ENCODE measurements at regions not wholly inside any gene's neighbourhood (a gene's known extent, or its start where the extent isn't known, plus 50 kb on each side); places are given as distances from the start of the nearest gene placed in this dataset.

DNA sequence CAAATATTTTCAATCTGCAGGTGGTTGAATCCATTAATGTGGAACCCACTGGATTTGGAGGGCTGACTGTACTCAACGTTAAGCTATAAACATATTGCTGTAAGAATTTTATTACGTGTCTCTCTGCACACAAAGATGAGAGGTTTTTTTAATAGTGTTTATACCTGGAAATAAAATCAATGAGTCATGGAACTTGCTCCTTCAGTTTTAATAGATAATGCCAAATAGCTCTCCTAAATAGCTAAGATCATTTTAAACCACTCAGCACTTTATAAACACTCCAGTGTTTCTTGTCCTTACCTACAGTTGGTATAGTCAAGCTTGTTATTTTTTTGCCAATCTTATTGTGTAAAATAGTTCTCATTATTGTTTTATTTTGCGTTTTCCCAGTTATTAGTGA is 455.6 kb upstream of the FZD8 start:
- H3K9ac ChIP-seq (ENCODE audit: low read depth, low read length): no peak overlapping the region
- H3K27me3 ChIP-seq (ENCODE audit: control insufficient read depth, insufficient read depth, low read length): no peaks in the 10 kb centered on the region
- ATAC-seq (ENCODE audit: low read depth): no peak
- no peak overlapping the region for H3K4me3 ChIP-seq (ENCODE audit: insufficient read depth, low read depth, low read length)
- dilution Hi-C loops (cut with HindIII; ENCODE audit: low sequenced_read_pairs, unreplicated experiment) (no loop called here), in situ Hi-C loops (cut with MboI; ENCODE audit: low sequenced_read_pairs) (no loop called here), intact Hi-C loops (cut with micrococcal nuclease) (no loop called here)
- H3K9me1 ChIP-seq (ENCODE audit: insufficient read depth, low read length): no peaks in the 10 kb centered on the region
- no peak overlapping the region for H4K5ac ChIP-seq (ENCODE audit: low read depth, low read length)
- no peaks in the 10 kb centered on the region for H3K9me3 ChIP-seq (ENCODE audit: control insufficient read depth, insufficient read depth, low read length)
- H2BK15ac ChIP-seq (ENCODE audit: low read depth, low read length): no peak overlapping the region
- H4K20me1 ChIP-seq (ENCODE audit: insufficient read depth, low read length): no peaks in the 10 kb centered on the region
- no peak overlapping the region for H3K27ac ChIP-seq (ENCODE audit: insufficient read depth, low read length)
- H3K23ac ChIP-seq (ENCODE audit: low read depth, low read length): no peak overlapping the region
- no peak overlapping the region for H2AFZ ChIP-seq (replicated peaks; ENCODE audit: low read length, poor library complexity)
- H2BK120ac ChIP-seq (ENCODE audit: low read depth, low read length): no peak overlapping the region
- no peak overlapping the region for H4K91ac ChIP-seq (ENCODE audit: insufficient read depth, low read depth, low read length)
- H3K56ac ChIP-seq (ENCODE audit: extremely low read depth, insufficient read depth, low read length): no peak overlapping the region
- no peak overlapping the region for H3K18ac ChIP-seq (ENCODE audit: low read depth, low read length)
- no peak overlapping the region for H3K4ac ChIP-seq (ENCODE audit: low read depth, low read length)
- TF ChIP-seq MXI1 (IDR thresholded peaks at IDR 0.05; ENCODE audit: borderline replicate concordance, low read depth, low read length) (no peak), BHLHE40 (IDR thresholded peaks at IDR 0.05; ENCODE audit: low read depth, low read length) (no peak), MAFK (IDR thresholded peaks at IDR 0.05; ENCODE audit: low read depth, low read length) (peak; percentile 61)
- POLR2A ChIA-PET (ENCODE audit: unreplicated experiment): no interaction called here
- no peak overlapping the region for H2BK20ac ChIP-seq (ENCODE audit: low read depth, low read length)
- H3K4me2 ChIP-seq (ENCODE audit: low read depth, low read length): no peak overlapping the region
- CTCF ChIA-PET: interaction anchor here (0.6 kb wide), 1 partner anchor 392 kb away, joined by 5 read pairs; no protein-coding TSS in a partner anchor
- no peak overlapping the region for H2BK5ac ChIP-seq (ENCODE audit: low read depth, low read length, poor library complexity, severe bottlenecking)
- no peak overlapping the region for H2AK5ac ChIP-seq (ENCODE audit: low read depth, low read length)
- no peaks in the 10 kb centered on the region for H3K4me1 ChIP-seq (ENCODE audit: control insufficient read depth, insufficient read depth, low read length)
- no peak overlapping the region for H4K8ac ChIP-seq (ENCODE audit: low read depth in 2 of 2, low read length in 2 of 2)
- no CpG with 5 or more reads among the region's 3 CpGs for WGBS, 2 experiments (ENCODE audit: extremely low coverage in 2 of 2, insufficient read length in 1 of 2)
- H3K14ac ChIP-seq (replicated peaks; ENCODE audit: low read depth, low read length): no peak overlapping the region
- DNase-seq: no peak
- no peaks in the 10 kb centered on the region for H3K79me1 ChIP-seq (ENCODE audit: low read depth in 1 of 2, low read length in 2 of 2)
- BruUV-seq (replicated peaks): no TSS peak
- H3K36me3 ChIP-seq (ENCODE audit: control insufficient read depth, insufficient read depth, low read length): no peaks in the 10 kb centered on the region
- no peak overlapping the region for H2AK9ac ChIP-seq (replicated peaks; ENCODE audit: low read depth, low read length, poor library complexity)

Data from IMR-90 (cell line).